ENCODE measurements at regions not wholly inside any gene's neighbourhood (a gene's known extent, or its start where the extent isn't known, plus 50 kb on each side); places are given as distances from the start of the nearest gene placed in this dataset.

DNA sequence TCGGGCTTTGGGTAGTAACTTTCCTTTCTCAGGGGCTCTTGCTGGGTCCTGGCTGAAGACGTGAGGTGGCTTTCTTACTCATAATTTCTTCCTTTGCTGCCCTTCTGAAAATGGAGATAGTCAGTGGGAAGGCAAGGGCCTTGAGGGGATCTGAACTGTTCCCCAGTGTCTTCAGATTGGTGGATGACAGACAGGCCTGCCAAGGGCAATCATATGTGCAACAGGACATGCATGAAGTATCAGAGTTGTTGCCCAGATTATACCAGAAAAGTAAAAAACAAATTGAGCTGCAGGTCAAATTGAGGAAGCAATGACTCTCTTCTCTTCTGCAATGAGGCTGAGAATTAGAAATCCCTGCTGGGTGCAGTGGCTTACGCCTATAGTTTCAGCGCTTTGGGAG lies 71.6 kb upstream of the PAX1 start:
- DNase-seq (ENCODE audit: low spot score), result peak; percentile 14
- ChIA-PET POLR2A (interaction anchor here (1.2 kb wide), 1 partner anchor 11 kb away, joined by 6 read pairs; no protein-coding TSS in a partner anchor), CTCF (ENCODE audit: unreplicated experiment) (no interaction called here)
- Histone ChIP-seq H3K9me3 (ENCODE audit: low read length) (no peaks in the 10 kb centered on the region), H3K79me2 (ENCODE audit: insufficient read depth, low read depth, low read length) (no peaks in the 10 kb centered on the region), H4K20me1 (ENCODE audit: insufficient read depth, low read length) (no peaks in the 10 kb centered on the region), H3K36me3 (ENCODE audit: insufficient read depth, low read length) (no peaks in the 10 kb centered on the region), H3K27ac (ENCODE audit: low read depth, low read length, poor library complexity, severe bottlenecking) (no peak overlapping the region), H3K4me1 (ENCODE audit: insufficient read depth, low read length, poor library complexity, severe bottlenecking) (peaks cover 44% of the 10 kb centered on the region), H3K9me2 (ENCODE audit: insufficient read depth, low read length) (no peaks in the 10 kb centered on the region), H2AFZ (ENCODE audit: low read length) (peak overlapping the region; percentile 87; the same call in 1 of the 2 replicates), H3K4me2 (ENCODE audit: low read length) (peak overlapping the region; percentile 3; the same call in 1 of the 2 replicates), H3K4me3 (ENCODE audit: low read depth, low read length, poor library complexity, severe bottlenecking) (no peak overlapping the region)
- no TSS peak for BruUV-seq (replicated peaks)
- intact Hi-C loops (cut with micrococcal nuclease; ENCODE audit: unreplicated experiment), result no loop called here
- TF ChIP-seq, protein P1, sequence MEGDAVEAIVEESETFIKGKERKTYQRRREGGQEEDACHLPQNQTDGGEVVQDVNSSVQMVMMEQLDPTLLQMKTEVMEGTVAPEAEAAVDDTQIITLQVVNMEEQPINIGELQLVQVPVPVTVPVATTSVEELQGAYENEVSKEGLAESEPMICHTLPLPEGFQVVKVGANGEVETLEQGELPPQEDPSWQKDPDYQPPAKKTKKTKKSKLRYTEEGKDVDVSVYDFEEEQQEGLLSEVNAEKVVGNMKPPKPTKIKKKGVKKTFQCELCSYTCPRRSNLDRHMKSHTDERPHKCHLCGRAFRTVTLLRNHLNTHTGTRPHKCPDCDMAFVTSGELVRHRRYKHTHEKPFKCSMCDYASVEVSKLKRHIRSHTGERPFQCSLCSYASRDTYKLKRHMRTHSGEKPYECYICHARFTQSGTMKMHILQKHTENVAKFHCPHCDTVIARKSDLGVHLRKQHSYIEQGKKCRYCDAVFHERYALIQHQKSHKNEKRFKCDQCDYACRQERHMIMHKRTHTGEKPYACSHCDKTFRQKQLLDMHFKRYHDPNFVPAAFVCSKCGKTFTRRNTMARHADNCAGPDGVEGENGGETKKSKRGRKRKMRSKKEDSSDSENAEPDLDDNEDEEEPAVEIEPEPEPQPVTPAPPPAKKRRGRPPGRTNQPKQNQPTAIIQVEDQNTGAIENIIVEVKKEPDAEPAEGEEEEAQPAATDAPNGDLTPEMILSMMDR (conservative IDR thresholded peaks at IDR 0.05; ENCODE audit: low read length), result no peak
- TF ChIP-seq EZH2phosphoT487 (IDR thresholded peaks at IDR 0.05; ENCODE audit: borderline replicate concordance, low read depth, low read length), result no peak

- DNase-seq (ENCODE audit: low spot score), result peak; percentile 29
- CTCF ChIA-PET (ENCODE audit: unreplicated experiment), result no interaction called here
- peak overlapping the region; percentile 33 for H3K4me2 ChIP-seq (ENCODE audit: low read length)
These were observed 72.8 kb upstream of the PAX1 start for GRCh38 chr20:21632735-21633053.

DNA sequence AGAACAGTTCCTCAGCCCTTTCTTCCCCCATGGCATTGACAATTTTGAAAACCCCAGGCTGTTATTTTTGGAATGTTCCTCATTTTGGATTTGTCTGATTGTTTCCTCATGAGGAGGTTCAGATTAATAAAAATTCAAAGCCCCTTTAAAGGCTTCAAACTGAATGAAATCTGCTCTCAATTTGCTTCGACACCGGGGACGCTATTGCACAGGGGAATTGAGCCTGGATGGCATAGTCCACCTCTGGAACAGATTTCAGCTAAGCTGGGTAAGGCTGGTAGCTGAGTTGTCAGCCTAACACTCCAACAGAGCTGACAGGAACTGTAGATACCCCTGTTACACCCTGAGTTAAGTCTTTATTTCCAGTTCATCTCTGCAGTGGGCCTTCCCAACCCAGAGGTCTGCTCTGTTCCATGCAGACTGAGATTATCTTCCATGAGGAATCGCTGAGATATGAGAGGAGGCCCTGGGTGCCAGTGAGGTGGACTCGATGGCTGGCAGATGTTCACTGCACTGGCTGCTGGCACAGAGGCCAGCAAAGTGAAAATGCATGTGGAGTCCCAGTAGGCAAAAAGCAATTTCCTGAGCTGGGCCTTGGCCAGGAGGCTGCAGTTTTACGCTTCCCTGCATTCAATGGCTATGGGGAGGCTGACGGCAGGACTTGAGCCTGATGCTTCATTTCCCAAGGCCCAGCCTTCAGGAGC lies 73.3 kb upstream of the PAX1 start:
- H3K4me2 ChIP-seq (ENCODE audit: low read length), result peak overlapping the region; percentile 33
- intact Hi-C loops (cut with micrococcal nuclease; ENCODE audit: unreplicated experiment), result no loop called here
- DNase-seq (ENCODE audit: low spot score), result no peak

More at GRCh38 chr20:21632735-21633053, 72.8 kb upstream of the PAX1 start:
- no peaks in the 10 kb centered on the region for H3K36me3 ChIP-seq (ENCODE audit: insufficient read depth, low read length)
- H4K20me1 ChIP-seq (ENCODE audit: insufficient read depth, low read length), result no peaks in the 10 kb centered on the region
- peaks cover 56% of the 10 kb centered on the region for H3K4me1 ChIP-seq (ENCODE audit: insufficient read depth, low read length, poor library complexity, severe bottlenecking)
- intact Hi-C loops (cut with micrococcal nuclease; ENCODE audit: unreplicated experiment), result no loop called here
- H3K79me2 ChIP-seq (ENCODE audit: insufficient read depth, low read depth, low read length), result no peaks in the 10 kb centered on the region
- no peaks in the 10 kb centered on the region for H3K9me3 ChIP-seq (ENCODE audit: low read length)
- no peak for TF ChIP-seq EZH2phosphoT487 (IDR thresholded peaks at IDR 0.05; ENCODE audit: borderline replicate concordance, low read depth, low read length)
- TF ChIP-seq, protein P1 (conservative IDR thresholded peaks at IDR 0.05; ENCODE audit: low read length), result no peak
- H2AFZ ChIP-seq (ENCODE audit: low read length), result peak overlapping the region; percentile 87
- no TSS peak for BruUV-seq (replicated peaks)
- no peak overlapping the region for H3K27ac ChIP-seq (ENCODE audit: low read depth, low read length, poor library complexity, severe bottlenecking)
- no peak overlapping the region for H3K4me3 ChIP-seq (ENCODE audit: low read depth, low read length, poor library complexity, severe bottlenecking)
- POLR2A ChIA-PET, result no interaction called here
- no peaks in the 10 kb centered on the region for H3K9me2 ChIP-seq (ENCODE audit: insufficient read depth, low read length)

More for the DNA sequence above, 73.3 kb upstream of the PAX1 start:
- Histone ChIP-seq H2AFZ (ENCODE audit: low read length) (peak overlapping the region; percentile 87), H3K9me2 (ENCODE audit: insufficient read depth, low read length) (no peaks in the 10 kb centered on the region), H3K4me3 (ENCODE audit: low read depth, low read length, poor library complexity, severe bottlenecking) (no peak overlapping the region), H4K20me1 (ENCODE audit: insufficient read depth, low read length) (no peaks in the 10 kb centered on the region), H3K9me3 (ENCODE audit: low read length) (no peaks in the 10 kb centered on the region), H3K4me1 (ENCODE audit: insufficient read depth, low read length, poor library complexity, severe bottlenecking) (peaks cover 61% of the 10 kb centered on the region), H3K27ac (ENCODE audit: low read depth, low read length, poor library complexity, severe bottlenecking) (no peak overlapping the region), H3K36me3 (ENCODE audit: insufficient read depth, low read length) (no peaks in the 10 kb centered on the region), H3K79me2 (ENCODE audit: insufficient read depth, low read depth, low read length) (no peaks in the 10 kb centered on the region)
- ChIA-PET CTCF (ENCODE audit: unreplicated experiment) (no interaction called here), POLR2A (no interaction called here)
- BruUV-seq (replicated peaks), result no TSS peak
- TF ChIP-seq, protein P1 (conservative IDR thresholded peaks at IDR 0.05; ENCODE audit: low read length), result 0 out of 2 replicates have a peak, but pooled peaks have one; percentile 31
- no peak for TF ChIP-seq EZH2phosphoT487 (IDR thresholded peaks at IDR 0.05; ENCODE audit: borderline replicate concordance, low read depth, low read length)
